ENCODE measurements at regions not wholly inside any gene's neighbourhood (a gene's known extent, or its start where the extent isn't known, plus 50 kb on each side); places are given as distances from the start of the nearest gene placed in this dataset.

DNA sequence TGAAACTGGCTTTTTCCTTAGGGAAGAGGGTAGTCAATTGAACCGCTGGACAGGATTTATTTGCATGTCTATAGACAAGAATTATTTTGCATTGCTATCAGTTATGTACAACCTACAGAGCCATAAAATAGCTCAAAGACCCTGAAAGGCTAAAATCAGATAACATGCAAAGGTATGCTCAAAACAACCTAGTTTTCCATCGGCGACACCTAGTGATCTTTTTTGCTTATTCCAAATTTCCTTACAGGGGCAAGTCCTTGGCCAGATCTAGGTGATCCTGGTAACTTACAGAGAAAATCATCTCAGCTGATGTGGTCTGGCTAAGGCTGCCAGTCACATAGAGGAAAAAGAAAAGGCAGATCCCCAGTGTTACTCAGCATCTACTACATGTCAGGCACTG lies 141.2 kb upstream of the RPL38 start:
- no peak for DNase-seq

- DNase-seq = no peak
These were observed 140.0 kb upstream of the RPL38 start for GRCh38 chr17:74063439-74063838.

DNA sequence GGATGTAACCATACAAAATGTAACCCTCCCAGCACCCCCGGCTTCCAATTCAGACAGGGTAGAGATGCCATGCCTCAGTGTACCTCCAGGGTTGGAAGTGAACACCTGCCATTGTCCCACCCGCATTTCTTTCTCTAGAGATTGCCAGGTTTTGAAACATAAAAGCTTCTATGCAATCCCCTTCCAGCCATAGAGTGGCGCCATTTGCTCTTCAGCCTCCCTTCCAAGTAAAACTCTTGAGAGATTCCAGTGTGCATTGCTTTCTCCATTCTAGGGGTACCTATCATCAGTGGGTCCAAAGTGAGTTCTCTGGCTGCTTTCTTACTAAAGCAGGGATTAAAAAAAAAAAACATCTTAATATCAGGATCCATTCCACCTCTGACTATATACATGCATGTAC lies 133.1 kb upstream of the RPL38 start:
- DNase-seq = no peak

DNA sequence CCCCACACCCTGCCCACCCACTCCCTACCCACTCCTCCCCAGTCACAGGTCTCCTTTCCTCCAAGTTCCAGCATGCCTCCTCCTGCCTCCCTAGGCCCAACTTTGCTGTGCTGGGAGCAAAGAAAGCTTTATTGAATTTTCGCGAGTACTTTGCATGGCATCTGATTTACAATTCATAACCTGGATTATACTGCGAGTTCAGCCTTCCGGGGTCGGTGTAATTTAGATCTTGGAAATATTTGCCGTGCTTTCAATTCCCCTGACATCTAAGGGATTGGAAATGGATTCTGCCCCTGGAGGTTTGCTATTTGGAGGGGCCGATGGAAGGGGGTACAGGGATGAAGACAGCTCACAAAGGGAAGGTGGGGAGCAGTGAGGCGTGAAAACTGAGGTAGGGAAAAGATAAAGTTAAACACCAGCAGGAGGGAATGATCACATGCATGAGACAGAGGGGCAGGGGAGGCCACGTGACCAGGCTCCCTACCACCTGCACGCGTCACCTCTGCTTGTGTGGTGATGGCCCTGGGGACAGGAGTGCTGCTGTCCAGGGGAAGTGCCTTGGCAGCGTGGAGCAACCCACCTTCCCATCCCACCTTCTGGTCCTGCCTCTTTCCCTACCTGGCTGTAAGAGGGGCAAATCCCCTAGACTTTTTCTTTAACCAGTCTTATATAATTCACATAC lies 132.3 kb upstream of the RPL38 start:
- no peak for DNase-seq

- no peak for DNase-seq
These were observed 131.1 kb upstream of the RPL38 start for GRCh38 chr17:74072340-74072739.

DNA sequence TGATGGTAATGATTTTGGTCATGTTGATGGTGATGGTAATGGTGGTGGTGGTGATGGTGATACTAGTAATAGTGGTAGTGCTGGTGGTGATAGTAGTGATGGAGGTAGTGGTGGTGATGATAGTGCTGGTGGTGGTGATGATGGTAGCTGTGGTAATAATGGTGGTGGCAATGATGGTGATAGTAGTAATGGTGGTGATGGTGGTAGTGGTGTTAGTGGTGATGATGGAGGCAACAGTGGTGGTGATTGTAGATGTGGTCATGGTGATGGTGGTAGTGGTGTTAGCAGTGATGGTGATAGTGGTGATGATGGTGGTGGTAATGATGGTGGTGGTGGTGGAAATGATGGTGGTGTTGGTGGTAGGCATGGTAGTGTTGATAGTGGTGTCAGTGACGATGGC lies 127.0 kb upstream of the RPL38 start:
- no peak for DNase-seq

DNA sequence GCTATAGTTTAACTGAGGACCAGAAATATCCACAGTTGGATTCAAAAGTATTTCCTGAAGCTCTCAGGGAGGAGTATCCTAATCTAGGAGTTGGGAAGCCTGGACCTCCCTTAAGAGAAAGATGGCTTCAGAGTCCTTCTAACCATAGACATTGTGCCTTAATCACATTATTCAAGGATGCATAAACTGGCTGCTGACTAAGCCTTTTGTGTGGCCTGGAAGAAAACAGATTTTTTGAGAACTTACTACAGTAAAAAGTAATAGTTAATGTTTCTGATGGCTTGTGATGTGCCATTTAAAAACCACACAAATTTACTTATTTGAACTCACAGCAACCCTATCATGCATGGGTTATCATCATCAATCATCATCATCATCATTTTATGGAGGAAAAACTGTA lies 126.2 kb upstream of the RPL38 start:
- DNase-seq = no peak

DNA sequence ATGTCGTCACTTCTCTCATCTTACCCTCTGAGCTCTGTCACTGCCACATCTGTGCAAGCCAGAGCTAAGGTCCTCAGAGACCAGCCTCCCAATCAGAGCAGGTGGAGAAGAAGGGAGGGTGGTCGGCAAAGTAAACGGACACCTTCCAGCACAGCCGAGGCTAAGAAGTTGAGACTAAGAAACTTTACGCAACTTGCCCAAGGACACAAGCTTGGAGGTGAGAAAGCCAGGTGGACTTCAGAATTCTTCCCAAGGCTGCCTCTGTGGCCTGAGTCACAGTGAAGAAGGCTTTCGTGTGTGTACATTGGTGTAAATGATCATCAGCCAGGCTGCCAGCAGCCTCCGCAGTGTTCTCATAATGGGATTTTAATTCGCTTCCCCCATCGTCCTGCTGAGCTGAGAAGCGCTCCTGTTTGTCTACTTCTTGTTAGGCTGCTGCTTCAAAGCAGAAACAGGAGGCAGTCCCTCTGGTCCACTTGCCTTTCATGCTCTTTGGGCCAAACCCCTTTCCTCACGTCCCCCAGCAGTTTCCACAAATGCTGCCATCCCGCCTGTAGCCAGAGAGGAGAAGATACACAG lies 125.0 kb upstream of the RPL38 start:
- DNase-seq = no peak

DNA sequence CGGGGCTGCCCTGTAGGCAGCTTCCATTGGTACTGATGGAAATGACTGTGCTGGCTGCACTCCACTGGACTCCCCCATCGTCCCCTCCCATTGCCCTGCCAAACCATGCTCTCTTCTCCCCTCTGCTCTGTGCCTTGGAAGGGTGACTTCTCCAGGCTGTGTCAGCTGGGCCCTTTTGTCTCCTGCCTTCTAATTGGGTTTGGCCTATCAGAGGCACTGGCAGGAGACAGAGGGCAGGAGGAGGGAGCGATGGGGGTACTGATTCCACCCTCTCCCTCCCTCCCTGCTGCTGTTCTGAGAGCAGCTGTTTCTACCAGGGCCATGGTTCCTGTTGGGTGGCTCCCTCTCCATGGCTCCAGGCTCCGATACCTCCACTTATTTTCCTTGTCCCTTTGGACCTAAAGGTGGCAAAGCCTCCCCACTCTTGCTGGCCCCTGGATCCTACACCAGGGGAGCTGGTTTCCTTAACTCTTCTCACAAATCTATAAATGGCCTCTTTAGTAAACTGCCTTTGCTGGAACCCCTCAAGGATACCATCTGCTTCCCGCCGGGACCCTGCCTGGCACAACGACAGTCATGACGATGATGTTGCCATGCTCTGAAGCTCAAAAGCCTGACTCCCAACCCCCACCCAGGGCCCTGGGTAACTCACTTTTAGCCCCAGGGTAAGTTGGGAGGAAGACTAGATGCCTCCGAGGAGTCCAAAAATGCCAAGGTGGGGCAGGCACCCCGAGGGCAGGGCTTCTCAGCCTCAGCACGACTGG lies 123.8 kb upstream of the RPL38 start:
- no peak for DNase-seq

DNA sequence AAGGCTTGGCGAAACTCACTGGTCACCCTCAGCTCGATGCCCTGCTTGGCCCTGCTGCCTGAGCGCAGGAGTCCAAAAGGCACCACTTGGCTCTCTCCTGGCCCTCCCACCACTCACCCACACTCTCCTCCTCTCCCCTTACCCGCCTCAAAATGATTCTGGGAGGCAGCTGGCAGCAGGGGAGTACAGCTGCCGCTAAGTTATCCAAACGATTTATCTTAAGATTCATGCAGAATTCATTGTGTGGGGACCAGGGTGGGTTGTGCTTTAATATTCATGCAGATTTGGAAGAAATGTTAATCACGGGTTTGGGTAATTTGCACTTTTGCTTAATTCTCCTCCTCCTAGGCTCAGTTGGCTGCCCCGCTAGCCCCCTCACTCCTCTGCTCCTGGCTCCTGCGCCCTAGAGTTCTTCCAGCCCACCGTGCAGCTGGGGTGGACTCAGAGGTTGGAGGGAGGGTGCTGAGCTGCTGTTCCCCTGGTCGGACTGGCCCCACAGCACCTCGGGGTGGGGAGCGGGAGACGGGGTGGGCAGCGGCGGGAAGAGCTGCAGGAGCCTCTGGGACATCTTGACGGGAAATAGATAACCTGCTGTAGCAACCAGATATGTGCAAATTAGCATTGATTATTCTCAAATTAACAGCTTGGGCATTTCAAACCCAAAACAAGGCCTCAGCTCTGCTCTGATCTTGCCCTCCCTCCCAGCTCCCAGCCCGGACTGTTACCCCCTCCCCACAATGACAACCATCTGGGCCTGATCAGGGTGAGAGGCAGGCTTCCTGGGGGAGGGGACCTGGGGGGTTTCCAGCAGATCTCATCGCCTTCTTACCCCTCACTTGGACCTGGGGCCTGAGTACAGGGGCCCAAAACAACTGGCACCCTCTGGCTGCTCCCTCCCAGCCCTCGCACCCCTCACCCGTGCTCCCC lies 122.6 kb upstream of the RPL38 start:
- DNase-seq = no peak

GRCh38 chr17:74082886-74083285 lies 120.6 kb upstream of the RPL38 start:
- DNase-seq = no peak

DNA sequence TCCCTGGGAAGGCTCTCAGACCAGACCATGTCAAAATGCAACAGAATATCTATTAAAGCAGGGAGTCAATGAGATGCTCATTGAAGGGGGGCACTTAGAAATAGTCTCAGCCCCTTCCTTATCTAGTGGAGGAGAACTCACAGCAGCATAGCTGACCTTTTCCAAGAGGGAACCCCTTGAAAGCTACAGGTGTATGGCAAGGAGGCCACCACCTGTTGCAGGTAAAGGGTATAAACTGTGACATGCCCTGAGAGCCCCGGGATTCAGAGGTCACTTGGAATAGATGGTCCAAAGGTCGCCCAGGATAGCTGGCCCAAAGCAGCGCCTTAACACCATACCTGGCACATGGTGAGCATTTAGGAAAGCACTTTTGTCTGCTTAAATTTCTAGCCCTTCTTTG lies 120.2 kb upstream of the RPL38 start:
- no peak for DNase-seq

DNA sequence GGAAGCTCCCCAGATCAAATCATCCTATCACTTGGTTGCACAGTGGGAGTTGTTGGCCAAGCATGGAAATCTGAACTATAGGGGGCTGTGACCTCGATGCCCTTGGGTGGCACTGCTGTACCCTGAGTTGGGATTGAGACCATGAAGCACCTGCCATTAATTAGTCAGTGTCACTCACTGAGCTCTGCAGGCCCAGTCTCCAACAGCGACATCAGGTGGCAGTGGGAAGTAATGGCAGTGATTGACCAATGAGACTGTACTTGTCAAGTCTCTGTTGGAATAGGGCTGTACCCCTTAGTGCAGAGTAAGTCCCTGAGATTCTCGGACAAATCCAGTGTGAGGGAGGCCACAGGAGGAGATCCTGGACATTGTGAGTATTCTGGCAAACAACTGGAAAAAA lies 118.0 kb upstream of the RPL38 start:
- DNase-seq = no peak

- DNase-seq = no peak
These were observed 116.4 kb upstream of the RPL38 start for GRCh38 chr17:74087002-74087585.

DNA sequence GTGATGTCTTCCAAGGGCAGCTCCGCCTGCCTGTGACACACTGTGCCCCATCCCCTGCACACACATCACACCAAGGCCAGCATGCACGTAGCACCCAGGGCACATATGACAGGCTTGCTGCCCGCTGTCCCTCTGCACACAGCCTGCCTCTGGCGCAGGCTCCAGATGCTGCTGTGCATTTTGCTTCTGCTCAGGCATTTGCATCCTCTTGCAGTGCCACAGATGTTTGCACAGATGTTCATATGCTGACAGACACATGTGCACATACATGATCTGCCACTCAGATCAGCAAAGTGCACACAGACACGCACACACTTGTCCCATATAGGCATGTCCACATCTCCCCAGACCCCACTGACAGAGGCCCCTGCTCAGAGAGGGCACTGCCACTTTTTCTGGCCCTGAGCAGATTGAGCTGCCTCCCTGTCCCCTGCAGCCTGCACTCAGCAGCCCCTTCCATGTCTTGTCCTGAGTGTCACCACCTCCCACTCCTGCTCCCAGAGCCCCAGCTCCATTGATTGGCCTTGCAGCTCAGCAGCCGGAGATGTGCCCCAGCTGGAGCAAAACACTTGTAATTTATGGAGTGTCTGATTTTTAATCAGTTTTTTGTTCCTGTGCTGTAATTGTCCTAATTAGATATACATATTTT lies 115.1 kb upstream of the RPL38 start:
- no peak for DNase-seq

- DNase-seq = no peak
These were observed 114.5 kb upstream of the RPL38 start for GRCh38 chr17:74088934-74089329.

GRCh38 chr17:74089380-74089779 lies 114.1 kb upstream of the RPL38 start:
- DNase-seq = no peak

- DNase-seq = no peak
These were observed 113.5 kb upstream of the RPL38 start for GRCh38 chr17:74089869-74090464.

DNA sequence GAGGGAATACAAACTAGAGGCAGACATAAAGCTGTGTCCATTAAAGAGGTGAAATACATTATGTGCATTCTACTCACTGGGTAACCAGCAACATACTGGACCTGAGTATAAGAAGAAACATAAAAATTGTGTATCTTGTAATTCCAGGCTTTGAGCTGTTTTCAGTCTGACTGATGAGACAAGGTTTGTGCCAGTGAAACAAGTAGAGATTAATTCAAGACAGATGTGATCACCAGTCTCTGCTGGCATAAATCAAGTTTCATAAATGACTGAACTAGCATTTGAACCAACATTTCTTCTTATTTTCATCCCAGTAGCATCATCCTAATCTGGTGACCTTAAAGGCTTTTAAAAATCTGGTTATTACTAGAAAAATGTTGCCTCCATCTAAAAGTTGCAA lies 108.8 kb upstream of the RPL38 start:
- DNase-seq = no peak

DNA sequence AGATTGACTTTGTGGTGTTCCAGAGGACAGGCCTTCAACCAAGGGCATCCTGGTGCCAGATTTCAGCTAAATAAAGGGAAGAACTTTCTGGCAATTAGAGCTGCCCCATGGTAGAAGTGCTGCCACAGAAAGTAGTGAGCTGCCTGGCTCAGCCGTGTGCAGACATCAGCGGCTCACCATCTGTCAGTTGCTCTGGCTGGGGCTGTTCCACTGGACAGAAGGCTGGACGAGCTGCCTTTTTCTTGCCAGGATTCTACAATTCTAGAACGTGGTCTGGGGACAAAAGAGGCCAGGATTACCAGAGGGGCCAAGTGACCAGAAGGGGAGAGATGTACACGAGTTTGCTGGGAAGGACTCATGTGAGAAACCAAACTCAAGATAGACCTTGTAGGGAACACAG lies 107.0 kb upstream of the RPL38 start:
- no peak for DNase-seq

- no peak for DNase-seq
These were observed 105.9 kb upstream of the RPL38 start for GRCh38 chr17:74097450-74098135.

Data from NCI-H2227 treated with DMSO at 0.1 percent for 48 hours (cell line).